ENCODE measurements at regions not wholly inside any gene's neighbourhood (a gene's known extent, or its start where the extent isn't known, plus 50 kb on each side); places are given as distances from the start of the nearest gene placed in this dataset.
A peak's percentile ranks its signal among the peaks of the same experiment; 100 is the strongest.

DNA sequence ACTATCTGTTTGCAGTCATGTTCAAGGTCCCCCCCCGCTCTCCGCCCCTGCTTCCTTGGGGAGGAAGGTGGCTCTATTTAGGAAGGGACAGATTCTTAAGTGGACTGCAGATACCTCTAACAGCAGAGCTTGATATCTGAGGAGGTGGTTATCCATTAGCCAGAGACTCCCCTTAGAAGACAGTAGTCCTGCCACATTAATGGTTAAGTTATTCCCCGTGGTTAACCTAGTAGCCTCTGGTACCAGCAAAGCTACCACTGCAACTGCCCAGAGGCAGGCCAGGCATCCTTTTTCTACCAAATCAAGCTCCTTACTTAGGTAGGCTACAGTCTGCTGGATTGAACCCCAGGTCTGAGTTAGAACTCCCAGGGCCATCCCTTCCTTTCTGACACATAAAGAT lies 162.1 kb upstream of the AVPR1A start:
- H3K27me3 ChIP-seq (ENCODE audit: control insufficient read depth in 5 of 5, insufficient read depth in 4 of 5, low read length in 5 of 5): no peaks in the 10 kb centered on the region
- no peak overlapping the region for H3K27ac ChIP-seq (ENCODE audit: low read depth, low read length)
- no peak overlapping the region for H3K4me3 ChIP-seq (ENCODE audit: low read depth in 1 of 5, low read length in 5 of 5)
- H3K9me3 ChIP-seq (ENCODE audit: control insufficient read depth in 5 of 5, low read length in 5 of 5): peaks cover 0 to 15% (median 7%) of the 10 kb centered on the region in 5 donors
- no peaks in the 10 kb centered on the region for H3K36me3 ChIP-seq (ENCODE audit: control insufficient read depth in 5 of 5, insufficient read depth in 5 of 5, low read length in 5 of 5)
- H3K4me1 ChIP-seq (ENCODE audit: control insufficient read depth in 5 of 5, insufficient read depth in 5 of 5, low read length in 5 of 5): peaks cover 0 to 13% (median 3%) of the 10 kb centered on the region in 5 donors
- H3K9ac ChIP-seq (ENCODE audit: low read length in 5 of 5): no peak overlapping the region

GRCh38 chr12:63308671-63309070 lies 157.7 kb upstream of the AVPR1A start:
- Histone ChIP-seq H3K27me3 (ENCODE audit: control insufficient read depth in 5 of 5, insufficient read depth in 4 of 5, low read length in 5 of 5) (no peaks in the 10 kb centered on the region), H3K36me3 (ENCODE audit: control insufficient read depth in 5 of 5, insufficient read depth in 5 of 5, low read length in 5 of 5) (no peaks in the 10 kb centered on the region), H3K4me3 (ENCODE audit: low read depth in 1 of 5, low read length in 5 of 5) (no peak overlapping the region), H3K27ac (ENCODE audit: low read depth, low read length) (peak overlapping the region; percentile 61), H3K9ac (ENCODE audit: low read length in 5 of 5) (no peak overlapping the region), H3K9me3 (ENCODE audit: control insufficient read depth in 5 of 5, low read length in 5 of 5) (peaks cover 0 to 15% (median 7%) of the 10 kb centered on the region in 5 donors), H3K4me1 (ENCODE audit: control insufficient read depth in 5 of 5, insufficient read depth in 5 of 5, low read length in 5 of 5) (peaks cover 0 to 30% (median 12%) of the 10 kb centered on the region in 5 donors)

DNA sequence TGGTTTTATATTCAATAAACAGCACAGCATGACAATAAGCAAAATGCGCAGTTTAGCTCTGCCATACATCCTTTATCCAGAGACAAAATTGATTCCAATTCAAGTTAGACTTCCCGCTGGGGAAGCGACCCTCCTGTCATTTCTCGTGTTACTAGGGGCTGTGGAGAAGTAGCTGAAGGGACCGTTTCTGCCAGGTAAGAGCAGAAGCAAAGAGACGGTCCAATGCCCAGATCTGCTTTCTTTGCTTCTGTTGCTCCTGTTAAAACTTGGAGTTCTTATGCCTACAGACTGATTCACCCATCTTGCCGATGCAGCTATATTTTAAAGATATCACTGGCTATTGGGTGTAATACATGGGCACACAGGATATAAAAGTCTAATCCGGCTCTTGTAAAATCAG lies 156.8 kb upstream of the AVPR1A start:
- H3K4me3 ChIP-seq (ENCODE audit: low read depth in 1 of 5, low read length in 5 of 5): no peak overlapping the region
- H3K4me1 ChIP-seq (ENCODE audit: control insufficient read depth in 5 of 5, insufficient read depth in 5 of 5, low read length in 5 of 5): peaks cover 0 to 30% (median 12%) of the 10 kb centered on the region in 5 donors
- no peaks in the 10 kb centered on the region for H3K36me3 ChIP-seq (ENCODE audit: control insufficient read depth in 5 of 5, insufficient read depth in 5 of 5, low read length in 5 of 5)
- H3K27me3 ChIP-seq (ENCODE audit: control insufficient read depth in 5 of 5, insufficient read depth in 4 of 5, low read length in 5 of 5): no peaks in the 10 kb centered on the region
- H3K9ac ChIP-seq (ENCODE audit: low read length in 5 of 5): no peak overlapping the region
- peak overlapping the region; percentile 61 for H3K27ac ChIP-seq (ENCODE audit: low read depth, low read length)
- peaks cover 0 to 15% (median 7%) of the 10 kb centered on the region in 5 donors for H3K9me3 ChIP-seq (ENCODE audit: control insufficient read depth in 5 of 5, low read length in 5 of 5)

DNA sequence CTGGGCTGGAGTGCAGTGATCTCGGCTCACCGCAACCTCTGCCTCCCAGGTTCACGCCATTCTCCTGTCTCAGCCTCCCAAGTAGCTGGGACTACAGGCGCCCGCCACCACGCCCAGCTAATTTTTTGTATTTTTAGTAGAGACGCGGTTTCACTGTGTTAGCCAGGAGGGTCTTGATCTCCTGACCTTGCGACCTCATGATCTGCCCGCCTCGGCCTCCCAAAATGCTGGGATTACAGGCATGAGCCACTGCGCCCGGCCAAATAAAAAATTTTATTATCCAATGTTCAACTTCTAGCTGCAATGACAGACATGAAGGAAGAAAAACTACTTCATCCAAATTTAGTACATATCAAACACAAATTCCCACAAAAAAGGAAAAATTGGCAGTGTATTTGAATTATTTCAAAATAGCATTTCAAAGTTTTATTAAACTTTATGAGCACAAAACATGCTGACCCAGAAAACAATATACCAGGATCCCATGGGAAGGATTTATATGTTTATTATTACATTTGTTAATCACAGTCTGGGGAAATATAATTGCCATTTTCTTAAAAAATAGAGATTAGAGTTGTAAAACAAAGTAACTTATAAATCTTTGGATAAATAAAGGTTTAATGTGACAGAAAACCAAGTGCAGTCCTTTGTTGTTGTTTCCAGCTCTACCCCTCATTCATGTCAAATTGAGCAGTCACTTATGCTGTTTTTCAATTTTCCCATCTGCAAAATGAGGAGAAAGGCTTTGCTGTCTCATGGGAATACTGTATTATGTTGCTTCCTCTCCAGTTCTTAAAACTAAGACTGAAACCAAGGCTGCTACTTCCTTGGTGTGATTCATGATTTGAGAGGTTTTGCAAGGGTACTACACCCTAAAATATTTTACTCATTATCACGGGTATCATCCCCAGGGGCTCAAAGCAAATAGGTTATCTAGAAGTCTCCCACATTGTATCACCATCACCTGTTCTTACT lies 155.2 kb upstream of the AVPR1A start:
- Histone ChIP-seq H3K9me3 (ENCODE audit: control insufficient read depth in 5 of 5, low read length in 5 of 5) (peaks cover 0 to 15% (median 7%) of the 10 kb centered on the region in 5 donors), H3K4me3 (ENCODE audit: low read depth in 1 of 5, low read length in 5 of 5) (no peak overlapping the region), H3K27ac (ENCODE audit: low read depth, low read length) (peak overlapping the region; percentile 61), H3K4me1 (ENCODE audit: control insufficient read depth in 5 of 5, insufficient read depth in 5 of 5, low read length in 5 of 5) (peaks cover 0 to 30% (median 12%) of the 10 kb centered on the region in 5 donors), H3K27me3 (ENCODE audit: control insufficient read depth in 5 of 5, insufficient read depth in 4 of 5, low read length in 5 of 5) (no peaks in the 10 kb centered on the region), H3K9ac (ENCODE audit: low read length in 5 of 5) (no peak overlapping the region), H3K36me3 (ENCODE audit: control insufficient read depth in 5 of 5, insufficient read depth in 5 of 5, low read length in 5 of 5) (no peaks in the 10 kb centered on the region)

- no peaks in the 10 kb centered on the region for H3K36me3 ChIP-seq (ENCODE audit: control insufficient read depth in 5 of 5, insufficient read depth in 5 of 5, low read length in 5 of 5)
- H3K4me1 ChIP-seq (ENCODE audit: control insufficient read depth in 5 of 5, insufficient read depth in 5 of 5, low read length in 5 of 5): peaks cover 0 to 30% (median 12%) of the 10 kb centered on the region in 5 donors
- peak overlapping the region; percentile 40 for H3K27ac ChIP-seq (ENCODE audit: low read depth, low read length)
- H3K27me3 ChIP-seq (ENCODE audit: control insufficient read depth in 5 of 5, insufficient read depth in 4 of 5, low read length in 5 of 5): no peaks in the 10 kb centered on the region
- no peak overlapping the region for H3K9ac ChIP-seq (ENCODE audit: low read length in 5 of 5)
- peak overlapping the region in 1 of 5 donors; percentile 14 for H3K4me3 ChIP-seq (ENCODE audit: low read depth in 1 of 5, low read length in 5 of 5)
- peaks cover 0 to 3% (median 0%) of the 10 kb centered on the region in 5 donors for H3K9me3 ChIP-seq (ENCODE audit: control insufficient read depth in 5 of 5, low read length in 5 of 5)
Observed at GRCh38 chr12:63304887-63305316, 153.9 kb upstream of the AVPR1A start.

DNA sequence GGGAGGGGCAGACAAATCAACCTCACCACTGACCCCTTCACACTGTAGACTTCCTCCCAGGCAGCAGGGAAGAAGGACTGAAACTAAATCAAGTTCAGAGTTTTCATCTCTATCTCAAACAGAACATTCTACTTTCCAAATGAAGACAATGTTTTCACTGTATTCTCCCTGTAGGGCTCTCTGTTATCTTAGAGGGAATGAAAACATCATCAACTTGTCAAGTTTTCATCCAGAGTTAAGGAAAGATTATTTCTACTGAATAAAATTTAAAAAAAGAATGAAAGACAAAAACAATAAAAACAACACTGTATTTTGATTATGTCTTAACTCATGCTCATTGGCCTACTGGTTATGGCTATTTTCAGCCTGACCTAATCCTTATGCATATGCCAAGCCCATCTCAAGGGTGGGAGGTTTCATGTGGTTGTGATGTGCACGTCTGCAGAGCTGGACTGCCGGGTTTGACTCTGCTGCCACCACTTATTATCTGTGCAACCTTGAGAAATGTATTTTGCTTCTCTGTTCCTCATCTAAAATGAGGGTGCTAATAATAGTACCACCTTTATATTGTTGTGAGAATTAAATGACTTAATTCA lies 152.0 kb upstream of the AVPR1A start:
- H3K9ac ChIP-seq (ENCODE audit: low read length in 5 of 5): no peak overlapping the region
- H3K4me3 ChIP-seq (ENCODE audit: low read depth in 1 of 5, low read length in 5 of 5): no peak overlapping the region
- no peaks in the 10 kb centered on the region for H3K9me3 ChIP-seq (ENCODE audit: control insufficient read depth in 5 of 5, low read length in 5 of 5)
- no peaks in the 10 kb centered on the region for H3K36me3 ChIP-seq (ENCODE audit: control insufficient read depth in 5 of 5, insufficient read depth in 5 of 5, low read length in 5 of 5)
- H3K27me3 ChIP-seq (ENCODE audit: control insufficient read depth in 5 of 5, insufficient read depth in 4 of 5, low read length in 5 of 5): no peaks in the 10 kb centered on the region
- peaks cover 0 to 16% (median 9%) of the 10 kb centered on the region in 5 donors for H3K4me1 ChIP-seq (ENCODE audit: control insufficient read depth in 5 of 5, insufficient read depth in 5 of 5, low read length in 5 of 5)
- no peak overlapping the region for H3K27ac ChIP-seq (ENCODE audit: low read depth, low read length)

DNA sequence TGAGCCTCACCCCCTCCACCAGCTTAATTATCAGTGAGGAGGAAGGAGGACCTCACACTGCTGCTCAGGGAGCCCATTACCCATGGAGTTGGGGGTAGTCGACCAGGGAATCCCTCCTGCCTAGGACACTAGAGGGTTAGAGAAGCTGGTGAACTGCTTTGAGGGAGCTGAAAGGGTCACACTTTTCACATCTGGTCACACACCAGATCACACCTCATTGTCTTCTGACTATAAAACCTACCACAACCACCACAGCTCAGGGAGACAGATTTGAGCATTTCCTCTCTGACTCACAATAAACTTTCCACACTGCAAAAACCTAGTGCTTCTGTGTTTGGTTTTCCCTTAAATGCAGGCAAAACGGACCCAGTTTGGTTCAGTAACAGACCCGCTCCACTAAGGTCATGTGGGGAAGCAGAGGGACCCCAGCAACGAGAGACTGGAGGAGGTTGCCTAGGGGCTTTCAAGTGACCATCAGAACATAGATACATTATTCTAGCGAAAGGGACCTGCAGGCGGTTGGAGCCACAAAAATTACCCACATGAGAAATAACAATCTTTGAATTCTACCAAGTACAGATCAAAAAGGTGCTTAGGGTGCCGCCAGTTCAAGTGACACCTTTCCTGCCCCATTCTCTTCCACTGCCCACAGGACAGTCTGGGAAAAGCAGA lies 151.4 kb upstream of the AVPR1A start:
- H3K36me3 ChIP-seq (ENCODE audit: control insufficient read depth in 5 of 5, insufficient read depth in 5 of 5, low read length in 5 of 5): no peaks in the 10 kb centered on the region
- peaks cover 0 to 13% (median 9%) of the 10 kb centered on the region in 5 donors for H3K4me1 ChIP-seq (ENCODE audit: control insufficient read depth in 5 of 5, insufficient read depth in 5 of 5, low read length in 5 of 5)
- no peak overlapping the region for H3K27ac ChIP-seq (ENCODE audit: low read depth, low read length)
- H3K9me3 ChIP-seq (ENCODE audit: control insufficient read depth in 5 of 5, low read length in 5 of 5): no peaks in the 10 kb centered on the region
- H3K27me3 ChIP-seq (ENCODE audit: control insufficient read depth in 5 of 5, insufficient read depth in 4 of 5, low read length in 5 of 5): no peaks in the 10 kb centered on the region
- H3K4me3 ChIP-seq (ENCODE audit: low read depth in 1 of 5, low read length in 5 of 5): no peak overlapping the region
- H3K9ac ChIP-seq (ENCODE audit: low read length in 5 of 5): no peak overlapping the region

GRCh38 chr12:63301311-63301710 lies 150.3 kb upstream of the AVPR1A start:
- H3K9me3 ChIP-seq (ENCODE audit: control insufficient read depth in 5 of 5, low read length in 5 of 5): no peaks in the 10 kb centered on the region
- H3K9ac ChIP-seq (ENCODE audit: low read length in 5 of 5): no peak overlapping the region
- no peaks in the 10 kb centered on the region for H3K27me3 ChIP-seq (ENCODE audit: control insufficient read depth in 5 of 5, insufficient read depth in 4 of 5, low read length in 5 of 5)
- no peaks in the 10 kb centered on the region for H3K36me3 ChIP-seq (ENCODE audit: control insufficient read depth in 5 of 5, insufficient read depth in 5 of 5, low read length in 5 of 5)
- no peak overlapping the region for H3K4me3 ChIP-seq (ENCODE audit: low read depth in 1 of 5, low read length in 5 of 5)
- no peak overlapping the region for H3K27ac ChIP-seq (ENCODE audit: low read depth, low read length)
- peaks cover 0 to 7% (median 4%) of the 10 kb centered on the region in 5 donors for H3K4me1 ChIP-seq (ENCODE audit: control insufficient read depth in 5 of 5, insufficient read depth in 5 of 5, low read length in 5 of 5)

DNA sequence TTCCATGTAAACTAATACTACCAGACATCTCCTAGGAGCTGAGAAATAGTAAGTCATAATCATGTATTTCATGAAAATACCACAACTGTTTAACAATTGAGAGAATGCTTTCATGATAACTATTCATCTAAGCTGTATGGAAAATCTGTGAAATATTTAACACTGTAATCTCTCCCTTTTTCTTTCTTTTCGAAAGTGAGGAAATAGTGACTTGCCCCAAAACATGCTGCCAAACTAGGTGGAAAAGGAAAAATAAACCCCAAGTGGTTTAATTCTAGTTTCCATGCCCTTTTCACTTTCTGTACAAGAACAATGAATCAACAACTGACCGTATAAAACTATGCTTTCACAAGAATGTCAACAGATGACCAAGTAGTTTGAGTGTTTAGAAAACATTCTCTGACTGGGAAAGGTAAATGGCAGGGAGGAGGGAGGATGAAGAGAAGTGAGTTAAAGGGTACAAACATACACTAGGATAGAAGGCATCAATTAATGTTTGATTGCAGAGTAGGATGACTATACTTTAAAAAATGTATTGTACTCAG lies 147.5 kb upstream of the AVPR1A start:
- no peaks in the 10 kb centered on the region for H3K9me3 ChIP-seq (ENCODE audit: control insufficient read depth in 5 of 5, low read length in 5 of 5)
- no peaks in the 10 kb centered on the region for H3K27me3 ChIP-seq (ENCODE audit: control insufficient read depth in 5 of 5, insufficient read depth in 4 of 5, low read length in 5 of 5)
- H3K36me3 ChIP-seq (ENCODE audit: control insufficient read depth in 5 of 5, insufficient read depth in 5 of 5, low read length in 5 of 5): no peaks in the 10 kb centered on the region
- no peaks in the 10 kb centered on the region for H3K4me1 ChIP-seq (ENCODE audit: control insufficient read depth in 5 of 5, insufficient read depth in 5 of 5, low read length in 5 of 5)
- no peak overlapping the region for H3K27ac ChIP-seq (ENCODE audit: low read depth, low read length)
- H3K9ac ChIP-seq (ENCODE audit: low read length in 5 of 5): no peak overlapping the region
- H3K4me3 ChIP-seq (ENCODE audit: low read depth in 1 of 5, low read length in 5 of 5): no peak overlapping the region

Measured in subcutaneous abdominal adipose tissue (tissue), 5 donors.